H1 (cell line): ENCODE measurements at regions not wholly inside any gene's neighbourhood (a gene's known extent, or its start where the extent isn't known, plus 50 kb on each side); places are given as distances from the start of the nearest gene placed in this dataset.

ENCODE experiments used
- CTCF ChIA-PET: fragments of 300-600 bp; sonication (Branson Sonifier 250); formaldehyde crosslinking; loops from one replicate; lab custom pipeline; 2021; ENCODE audit not compliant: partially characterized antibody; lab: Charles Lee
- POLR2A ChIA-PET: fragments of 300-600 bp; sonication (Branson Sonifier 250); formaldehyde crosslinking; loops from one replicate; lab custom pipeline; 2021; ENCODE audit warnings: inconsistent platforms; ENCODE audit not compliant: partially characterized antibody; lab: Charles Lee
- DNase-seq, 2 experiments: peaks; one replicate each; pipeline versions ENCODE4 v3.0.0 to v3.0.0-alpha.2; 2010 to 2022; ENCODE audit warnings: low spot score in 2 of 2, low read depth in 1 of 2, mixed read lengths in 1 of 2
- FAIRE-seq: peaks from 2 replicates; lab custom pipeline; 2011; peaks lifted over from hg19 to GRCh38; lab: Jason Lieb, UNC
- H2AFZ ChIP-seq: 2 replicates; pipeline ENCODE4 v1.8.1; 2012; ENCODE audit warnings: low read length, inconsistent platforms
- H2AK5ac ChIP-seq: 2 replicates; pipeline ENCODE4 v1.6.1; 2013; ENCODE audit warnings: low read depth, low read length
- H2BK120ac ChIP-seq: replicated peaks from 2 replicates; pipeline ENCODE3; 2013; ENCODE audit warnings: low read depth, low read length, inconsistent platforms
- H2BK12ac ChIP-seq: 2 replicates; pipeline ENCODE4 v1.6.1; 2013; ENCODE audit warnings: low read depth, low read length
- H2BK15ac ChIP-seq: 2 replicates; pipeline ENCODE4 v1.6.1; 2013; ENCODE audit warnings: low read length
- H2BK20ac ChIP-seq: 2 replicates; pipeline ENCODE4 v1.6.1; 2013; ENCODE audit warnings: low read length
- H2BK5ac ChIP-seq: 2 replicates; pipeline ENCODE4 v1.6.1; 2013; ENCODE audit warnings: low read depth, low read length
- H3K14ac ChIP-seq: 2 replicates; pipeline ENCODE4 v1.6.1; 2013; ENCODE audit warnings: inconsistent platforms; ENCODE audit not compliant: insufficient read length
- H3K18ac ChIP-seq: 2 replicates; pipeline ENCODE4 v1.6.1; 2013; ENCODE audit warnings: low read length; ENCODE audit errors: extremely low read depth
- H3K23ac ChIP-seq: 2 replicates; pipeline ENCODE4 v1.6.1; 2013; ENCODE audit warnings: inconsistent platforms; ENCODE audit not compliant: insufficient read length
- H3K23me2 ChIP-seq: 2 replicates; pipeline ENCODE4 v1.6.1; 2013; ENCODE audit warnings: low read depth, low read length
- H3K27ac ChIP-seq: 2 replicates; pipeline ENCODE4 v1.6.1; 2011; ENCODE audit warnings: low read depth, low read length, inconsistent platforms
- H3K27me3 ChIP-seq, 4 experiments: replicated peaks in 1 of 4; 1 replicate in 1 of 4; 2 replicates in 3 of 4; pipeline versions ENCODE4 v1.6.1 to v1.8.1; 2011 to 2013; ENCODE audit warnings: low read length in 3 of 4, mild to moderate bottlenecking in 3 of 4, inconsistent platforms in 2 of 4, mixed read lengths in 2 of 4, moderate library complexity in 1 of 4; ENCODE audit not compliant: control insufficient read depth in 3 of 4, insufficient read depth in 3 of 4; ENCODE audit errors: extremely low read depth in 1 of 4
- H3K36me3 ChIP-seq, 4 experiments: 2 replicates each; pipeline versions ENCODE4 v1.6.1 to v1.8.1; 2011 to 2013; ENCODE audit warnings: mild to moderate bottlenecking in 4 of 4, low read length in 3 of 4, moderate library complexity in 2 of 4, control low read depth in 1 of 4, inconsistent platforms in 1 of 4; ENCODE audit not compliant: insufficient read depth in 4 of 4, control insufficient read depth in 2 of 4
- H3K4ac ChIP-seq: replicated peaks from 2 replicates; pipeline ENCODE3; 2013; ENCODE audit warnings: low read length, low read depth, mixed read lengths, inconsistent platforms; ENCODE audit not compliant: insufficient read length
- H3K4me1 ChIP-seq, 4 experiments: replicated peaks in 1 of 4; 1 replicate in 1 of 4; 2 replicates in 3 of 4; pipeline versions ENCODE4 v1.6.1 to v1.8.1; 2011 to 2013; ENCODE audit warnings: low read length in 3 of 4, inconsistent platforms in 2 of 4, mixed read lengths in 1 of 4; ENCODE audit not compliant: insufficient read depth in 4 of 4, control insufficient read depth in 3 of 4
- H3K4me2 ChIP-seq, 2 experiments: 2 replicates each; pipeline versions ENCODE4 v1.6.1 to v1.8.1; 2011 to 2013; ENCODE audit warnings: low read depth in 2 of 2, low read length in 2 of 2, control low read depth in 1 of 2, inconsistent platforms in 1 of 2, mild to moderate bottlenecking in 1 of 2; ENCODE audit not compliant: insufficient read depth in 1 of 2
- H3K4me3 ChIP-seq, 4 experiments: fragments of 200-600, 300-600 bp in 1 of 4; sonication (generic), shearing (Covaris generic), sonication (Bioruptor Twin) in 1 of 4; 2 replicates each; pipeline versions ENCODE4 v1.5.1 to v1.8.1; 2011 to 2016; ENCODE audit warnings: low read length in 4 of 4, low read depth in 3 of 4, control low read depth in 2 of 4, inconsistent platforms in 2 of 4, mild to moderate bottlenecking in 2 of 4, mixed read lengths in 1 of 4, moderate library complexity in 1 of 4; ENCODE audit not compliant: insufficient read depth in 2 of 4; ENCODE audit errors: extremely low read depth in 1 of 4
- H3K56ac ChIP-seq: replicated peaks from 2 replicates; pipeline ENCODE3; 2013; ENCODE audit warnings: low read depth, mild to moderate bottlenecking, mixed read lengths, low read length, inconsistent platforms; ENCODE audit not compliant: insufficient read length
- H3K79me1 ChIP-seq: 2 replicates; pipeline ENCODE4 v1.6.1; 2013; ENCODE audit warnings: low read depth, low read length, control low read depth
- H3K79me2 ChIP-seq, 2 experiments: 2 replicates each; pipeline versions ENCODE4 v1.6.1 to v1.8.1; 2012 to 2013; ENCODE audit warnings: low read length in 2 of 2, mild to moderate bottlenecking in 2 of 2, inconsistent platforms in 1 of 2; ENCODE audit not compliant: insufficient read depth in 2 of 2, control insufficient read depth in 1 of 2
- H3K9ac ChIP-seq, 4 experiments: replicated peaks in 1 of 4; 1 replicate in 1 of 4; 2 replicates in 3 of 4; pipeline versions ENCODE4 v1.6.1 to v1.8.1; 2011 to 2013; ENCODE audit warnings: low read depth in 3 of 4, low read length in 3 of 4, control low read depth in 2 of 4, mild to moderate bottlenecking in 2 of 4, moderate library complexity in 2 of 4, inconsistent platforms in 1 of 4; ENCODE audit errors: extremely low read depth in 1 of 4
- H3K9me3 ChIP-seq, 2 experiments: 2 replicates each; pipeline versions ENCODE4 v1.6.1 to v1.8.1; 2012 to 2013; ENCODE audit warnings: mild to moderate bottlenecking in 2 of 2, moderate library complexity in 2 of 2, control low read depth in 1 of 2, inconsistent platforms in 1 of 2, low read depth in 1 of 2, low read length in 1 of 2, mixed read lengths in 1 of 2; ENCODE audit not compliant: insufficient read depth in 2 of 2
- H4K20me1 ChIP-seq, 2 experiments: replicated peaks in 1 of 2; 2 replicates each; pipeline versions ENCODE3 to v1.8.1; 2011 to 2013; ENCODE audit warnings: inconsistent platforms in 2 of 2, low read length in 2 of 2, mild to moderate bottlenecking in 1 of 2; ENCODE audit not compliant: insufficient read depth in 2 of 2, control insufficient read depth in 1 of 2
- H4K5ac ChIP-seq: 2 replicates; pipeline ENCODE4 v1.6.1; 2013; ENCODE audit warnings: low read length, low read depth, mixed read lengths, inconsistent platforms; ENCODE audit not compliant: insufficient read length
- H4K8ac ChIP-seq: 2 replicates; pipeline ENCODE4 v1.8.0; 2013; ENCODE audit warnings: mild to moderate bottlenecking, moderate library complexity, low read length, inconsistent platforms; ENCODE audit not compliant: insufficient read depth; ENCODE audit errors: extremely low read depth
- H4K91ac ChIP-seq: replicated peaks from 2 replicates; pipeline ENCODE3; 2013; ENCODE audit warnings: low read length, mixed read lengths, inconsistent platforms; ENCODE audit not compliant: insufficient read length
- CEBPB ChIP-seq: IDR thresholded peaks from 2 replicates; pipeline ENCODE4 v1.6.1; 2012; ENCODE audit warnings: low read depth, low read length
- MAX ChIP-seq: IDR thresholded peaks from 2 replicates; pipeline ENCODE4 v1.6.1; 2012; ENCODE audit warnings: inconsistent platforms
- WGBS, 2 experiments: shearing (Covaris generic) in 1 of 2; methylation state at CpG; one replicate each; pipeline versions ENCODE4 v1.1.6 to v1.1.7; 2013 to 2015; ENCODE audit warnings: low lambda C conversion rate in 2 of 2, mixed read lengths in 2 of 2, inconsistent platforms in 1 of 2, low coverage in 1 of 2, missing lambda C conversion rate in 1 of 2; ENCODE audit not compliant: insufficient replicate concordance in 2 of 2, insufficient coverage in 1 of 2, insufficient read length in 1 of 2; ENCODE audit errors: extremely low coverage in 1 of 2, missing lambda C conversion rate in 1 of 2; 5-methylcytosine and 5-hydroxymethylcytosine counted together

- FAIRE-seq: no peak
- Histone ChIP-seq H3K36me3 (no peaks in the 10 kb centered on the region), H4K8ac (no peak overlapping the region), H3K23me2 (no peaks in the 10 kb centered on the region), H3K18ac (no peak overlapping the region), H3K79me1 (no peaks in the 10 kb centered on the region), H2BK5ac (no peak overlapping the region), H4K20me1 (no peaks in the 10 kb centered on the region), H3K23ac (no peak overlapping the region), H2BK20ac (no peak overlapping the region), H3K79me2 (no peaks in the 10 kb centered on the region), H3K4ac (no peak overlapping the region), H3K4me2 (no peak overlapping the region), H3K27me3 (no peaks in the 10 kb centered on the region), H3K14ac (no peak overlapping the region), H3K9ac (no peak overlapping the region), H3K56ac (no peak overlapping the region), H3K4me3 (no peak overlapping the region), H2BK12ac (no peak overlapping the region), H4K91ac (no peak overlapping the region), H2BK15ac (no peak overlapping the region), H2AFZ (no peak overlapping the region), H2AK5ac (no peak overlapping the region), H3K4me1 (peaks cover 0 to 6% (median 0%) of the 10 kb centered on the region in 4 experiments; a peak in 1 of 7 replicates), H4K5ac (no peak overlapping the region), H3K27ac (no peak overlapping the region), H2BK120ac (no peak overlapping the region), H3K9me3 (no peaks in the 10 kb centered on the region)
- no peak for DNase-seq
- 87% methylated on average over 2 of the region's 2 CpGs; no CpG with 5 or more reads in 1 of the 2 experiments for WGBS, 2 experiments
- POLR2A ChIA-PET: no interaction called here
- peak; percentile 12; the same call in 1 of the 2 replicates for TF ChIP-seq CEBPB
- no peak for TF ChIP-seq MAX
- CTCF ChIA-PET: interaction anchor here (1.1 kb wide), 1 partner anchor 15 kb away, joined by 3 read pairs; no protein-coding TSS in a partner anchor
These were observed 536.6 kb upstream of the CXADR start for GRCh38 chr21:16976193-16976592.
